ENCODE measurements at regions not wholly inside any gene's neighbourhood (a gene's known extent, or its start where the extent isn't known, plus 50 kb on each side); places are given as distances from the start of the nearest gene placed in this dataset.
A peak's percentile ranks its signal among the peaks of the same experiment; 100 is the strongest.

DNA sequence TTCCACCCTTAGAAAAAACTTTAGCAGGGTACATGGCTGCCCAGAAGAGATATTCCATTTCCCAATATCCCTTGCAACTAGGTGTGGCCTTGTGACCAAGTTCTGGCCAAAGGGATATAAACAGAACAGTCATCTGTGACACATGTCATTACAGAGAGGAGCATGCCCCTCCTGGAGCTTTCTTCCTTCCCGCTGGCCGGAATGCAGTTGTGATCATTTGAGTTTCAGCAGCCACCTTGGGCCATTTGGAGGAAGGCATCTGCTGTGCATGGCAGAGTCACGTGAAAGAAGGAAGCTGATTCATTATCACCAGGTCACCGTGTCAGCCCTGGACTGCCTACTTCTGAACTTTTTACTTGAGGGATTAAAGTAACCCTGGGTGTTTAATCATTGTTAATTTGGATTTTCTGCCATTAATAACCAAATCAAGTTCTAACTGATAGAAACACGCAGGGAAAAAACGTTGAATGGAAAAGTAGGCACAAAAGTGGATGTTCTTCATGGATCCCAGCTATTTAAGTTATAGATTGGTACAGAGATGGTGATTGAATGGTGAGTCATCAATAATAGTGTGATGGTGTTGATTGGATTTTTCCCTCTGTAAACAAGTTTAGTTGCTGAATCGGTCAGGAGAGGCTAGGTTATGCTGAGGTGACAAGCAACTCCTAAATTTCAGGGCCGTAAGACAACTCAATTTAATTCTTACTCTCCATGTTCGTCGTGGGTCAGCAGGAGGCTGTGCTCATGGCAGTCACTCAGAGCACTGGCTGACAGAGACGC lies 80.7 kb upstream of the CCDC167 start:
- DNase-seq (ENCODE audit: low read depth), result no peak
- TF ChIP-seq, protein P1, sequence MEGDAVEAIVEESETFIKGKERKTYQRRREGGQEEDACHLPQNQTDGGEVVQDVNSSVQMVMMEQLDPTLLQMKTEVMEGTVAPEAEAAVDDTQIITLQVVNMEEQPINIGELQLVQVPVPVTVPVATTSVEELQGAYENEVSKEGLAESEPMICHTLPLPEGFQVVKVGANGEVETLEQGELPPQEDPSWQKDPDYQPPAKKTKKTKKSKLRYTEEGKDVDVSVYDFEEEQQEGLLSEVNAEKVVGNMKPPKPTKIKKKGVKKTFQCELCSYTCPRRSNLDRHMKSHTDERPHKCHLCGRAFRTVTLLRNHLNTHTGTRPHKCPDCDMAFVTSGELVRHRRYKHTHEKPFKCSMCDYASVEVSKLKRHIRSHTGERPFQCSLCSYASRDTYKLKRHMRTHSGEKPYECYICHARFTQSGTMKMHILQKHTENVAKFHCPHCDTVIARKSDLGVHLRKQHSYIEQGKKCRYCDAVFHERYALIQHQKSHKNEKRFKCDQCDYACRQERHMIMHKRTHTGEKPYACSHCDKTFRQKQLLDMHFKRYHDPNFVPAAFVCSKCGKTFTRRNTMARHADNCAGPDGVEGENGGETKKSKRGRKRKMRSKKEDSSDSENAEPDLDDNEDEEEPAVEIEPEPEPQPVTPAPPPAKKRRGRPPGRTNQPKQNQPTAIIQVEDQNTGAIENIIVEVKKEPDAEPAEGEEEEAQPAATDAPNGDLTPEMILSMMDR (IDR thresholded peaks at IDR 0.05; ENCODE audit: insufficient read depth, low read depth, low read length), result no peak
- H3K4me3 ChIP-seq (ENCODE audit: low read depth, low read length), result no peak overlapping the region

DNA sequence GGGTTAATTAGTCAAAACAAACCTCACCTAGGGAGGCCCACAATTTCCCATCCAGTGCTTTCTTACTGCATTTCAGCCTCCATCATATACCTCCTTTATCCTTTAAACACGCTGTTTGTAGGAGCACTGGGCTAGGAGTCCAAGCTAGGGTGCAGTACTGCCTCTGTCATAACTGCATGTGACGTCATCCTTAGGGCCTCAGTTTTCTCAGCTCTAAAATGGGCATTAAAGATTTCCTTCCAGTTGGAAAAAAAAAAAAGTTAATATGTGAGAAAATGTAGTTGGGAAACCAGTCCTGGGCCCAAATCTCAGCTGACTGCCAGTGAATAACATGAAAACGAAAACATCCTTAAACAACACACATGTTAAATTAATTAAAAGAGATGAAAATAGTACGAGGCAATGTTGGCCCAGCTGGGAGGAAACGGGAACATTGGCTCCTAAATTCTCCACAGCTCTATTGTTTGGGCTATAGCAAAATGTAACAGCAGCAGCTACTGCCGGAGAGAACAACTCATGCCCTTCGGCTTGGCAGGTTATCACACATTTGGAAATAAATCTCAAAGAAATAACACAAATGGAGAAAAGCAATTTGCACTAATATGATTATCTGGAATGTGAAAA lies 79.9 kb upstream of the CCDC167 start:
- H3K4me3 ChIP-seq (ENCODE audit: low read depth, low read length), result no peak overlapping the region
- peak; percentile 23 for DNase-seq (ENCODE audit: low read depth)
- TF ChIP-seq, protein P1 (IDR thresholded peaks at IDR 0.05; ENCODE audit: insufficient read depth, low read depth, low read length), result no peak

DNA sequence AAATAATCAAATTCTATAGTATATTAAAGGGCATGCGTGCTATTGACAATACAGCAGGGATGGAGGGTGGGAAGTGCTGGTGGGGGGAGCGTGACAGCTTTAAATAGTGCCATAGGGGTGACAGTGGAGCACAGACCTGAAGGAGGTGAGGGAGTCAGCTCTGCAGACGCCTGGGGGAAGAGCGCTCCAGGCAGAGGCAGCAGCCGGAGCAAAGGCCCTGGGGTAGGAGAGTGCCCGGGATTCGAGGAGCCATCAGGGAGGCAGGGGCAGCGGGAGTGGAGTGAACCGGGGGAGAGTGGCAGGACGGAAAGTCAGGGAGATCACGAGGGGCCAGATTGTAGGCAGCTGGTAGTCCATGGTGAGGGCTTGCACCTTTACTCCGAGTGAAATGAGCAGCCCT lies 78.4 kb upstream of the CCDC167 start:
- TF ChIP-seq, protein P1 (IDR thresholded peaks at IDR 0.05; ENCODE audit: insufficient read depth, low read depth, low read length), result no peak
- H3K4me3 ChIP-seq (ENCODE audit: low read depth, low read length), result no peak overlapping the region
- no peak for DNase-seq (ENCODE audit: low read depth)

DNA sequence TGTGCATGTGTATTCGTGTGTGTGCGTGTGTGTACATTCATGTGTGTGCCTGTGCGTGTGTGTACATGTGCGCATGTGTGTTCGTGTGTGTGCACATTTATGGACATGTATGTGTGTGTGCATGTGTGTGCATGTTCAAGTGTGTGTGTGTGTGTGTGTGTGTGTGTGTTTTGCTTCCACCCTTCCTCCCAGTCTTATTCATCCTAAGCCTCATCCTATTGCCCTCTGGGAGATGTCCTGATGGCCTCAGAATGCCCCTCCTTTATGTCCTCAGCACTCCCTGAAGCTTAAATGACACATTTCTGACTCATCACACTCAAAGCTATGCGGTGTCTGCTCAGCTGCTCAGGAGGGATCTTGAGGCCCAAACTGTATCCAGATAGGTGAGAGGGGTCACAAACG lies 76.6 kb upstream of the CCDC167 start:
- H3K4me3 ChIP-seq (ENCODE audit: low read depth, low read length), result no peak overlapping the region
- peak; percentile 34 for DNase-seq (ENCODE audit: low read depth)
- TF ChIP-seq, protein P1 (IDR thresholded peaks at IDR 0.05; ENCODE audit: insufficient read depth, low read depth, low read length), result no peak

DNA sequence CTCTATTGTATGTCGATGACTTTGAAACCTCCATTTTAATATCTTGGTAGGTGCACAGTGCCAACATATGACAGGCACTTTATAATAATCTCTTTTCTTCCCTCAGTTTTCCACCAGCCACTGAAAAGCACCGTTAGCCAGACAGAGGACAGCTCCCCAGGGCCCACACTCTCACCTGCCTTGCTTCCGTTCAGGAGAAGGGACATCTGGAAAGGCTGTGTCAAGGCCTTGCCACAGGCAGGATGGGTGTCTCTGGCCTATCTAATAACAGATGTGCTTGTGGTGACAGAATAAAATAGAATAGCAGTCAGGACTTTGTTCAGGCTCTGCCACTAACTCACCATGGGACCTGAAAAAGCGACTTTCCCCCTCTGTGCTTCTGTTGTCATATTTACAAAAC lies 75.5 kb upstream of the CCDC167 start:
- no peak overlapping the region for H3K4me3 ChIP-seq (ENCODE audit: low read depth, low read length)
- DNase-seq (ENCODE audit: low read depth), result no peak
- TF ChIP-seq, protein P1 (IDR thresholded peaks at IDR 0.05; ENCODE audit: insufficient read depth, low read depth, low read length), result no peak

DNA sequence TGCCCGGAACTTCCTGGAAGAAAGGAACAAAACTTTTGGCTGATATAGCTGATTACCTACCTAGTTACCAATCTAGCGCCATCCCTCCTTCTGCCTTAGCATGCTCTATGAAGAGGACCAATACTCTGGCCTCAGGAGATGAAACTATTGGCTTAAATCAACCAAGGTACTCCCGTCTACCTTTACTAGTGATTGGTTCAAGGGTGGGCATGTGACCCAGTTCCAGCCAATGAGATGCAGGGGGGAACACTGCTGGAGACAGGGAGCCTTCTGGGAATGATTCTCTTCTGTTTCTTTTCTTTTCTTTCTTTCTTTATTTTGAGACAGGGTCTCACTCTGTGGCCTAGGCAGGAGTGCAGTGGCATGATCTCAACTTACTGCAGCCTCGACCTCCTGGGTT lies 72.6 kb upstream of the CCDC167 start:
- TF ChIP-seq, protein P1 (IDR thresholded peaks at IDR 0.05; ENCODE audit: insufficient read depth, low read depth, low read length), result no peak

More for the DNA sequence above, 72.6 kb upstream of the CCDC167 start:
- H3K4me3 ChIP-seq (ENCODE audit: low read depth, low read length), result no peak overlapping the region
- DNase-seq (ENCODE audit: low read depth), result no peak
